Dendritic cell treated with granulocyte-macrophage colony-stimulating factor and Interleukin-4, amounts not matched to agents 40 ng/mL and 50 ng/mL, for 4 days (primary cell): ENCODE measurements at regions not wholly inside any gene's neighbourhood (a gene's known extent, or its start where the extent isn't known, plus 50 kb on each side); places are given as distances from the start of the nearest gene placed in this dataset.

ENCODE experiments used
- H3K27ac Mint-ChIP-seq: one replicate; pipeline ENCODE4 v1.8.0; 2022; ENCODE audit warnings: mild to moderate bottlenecking, mixed read lengths
- H3K27me3 Mint-ChIP-seq: one replicate; pipeline ENCODE4 v1.8.0; 2022; ENCODE audit warnings: mild to moderate bottlenecking, mixed read lengths
- H3K36me3 Mint-ChIP-seq: one replicate; pipeline ENCODE4 v1.8.0; 2022; ENCODE audit warnings: low read depth, mixed read lengths
- H3K4me1 Mint-ChIP-seq: one replicate; pipeline ENCODE4 v1.8.0; 2022; ENCODE audit warnings: low read depth, mixed read lengths
- H3K4me3 Mint-ChIP-seq: one replicate; pipeline ENCODE4 v1.8.0; 2022; ENCODE audit warnings: mild to moderate bottlenecking, moderate library complexity, mixed read lengths
- H3K9me3 Mint-ChIP-seq: one replicate; pipeline ENCODE4 v1.8.0; 2022; ENCODE audit warnings: mixed read lengths
- intact Hi-C: fragments of 100-400 bp; cut with micrococcal nuclease; formaldehyde crosslinking; loops from one replicate; pipeline ENCODE4 v1.15.0; 2022

DNA sequence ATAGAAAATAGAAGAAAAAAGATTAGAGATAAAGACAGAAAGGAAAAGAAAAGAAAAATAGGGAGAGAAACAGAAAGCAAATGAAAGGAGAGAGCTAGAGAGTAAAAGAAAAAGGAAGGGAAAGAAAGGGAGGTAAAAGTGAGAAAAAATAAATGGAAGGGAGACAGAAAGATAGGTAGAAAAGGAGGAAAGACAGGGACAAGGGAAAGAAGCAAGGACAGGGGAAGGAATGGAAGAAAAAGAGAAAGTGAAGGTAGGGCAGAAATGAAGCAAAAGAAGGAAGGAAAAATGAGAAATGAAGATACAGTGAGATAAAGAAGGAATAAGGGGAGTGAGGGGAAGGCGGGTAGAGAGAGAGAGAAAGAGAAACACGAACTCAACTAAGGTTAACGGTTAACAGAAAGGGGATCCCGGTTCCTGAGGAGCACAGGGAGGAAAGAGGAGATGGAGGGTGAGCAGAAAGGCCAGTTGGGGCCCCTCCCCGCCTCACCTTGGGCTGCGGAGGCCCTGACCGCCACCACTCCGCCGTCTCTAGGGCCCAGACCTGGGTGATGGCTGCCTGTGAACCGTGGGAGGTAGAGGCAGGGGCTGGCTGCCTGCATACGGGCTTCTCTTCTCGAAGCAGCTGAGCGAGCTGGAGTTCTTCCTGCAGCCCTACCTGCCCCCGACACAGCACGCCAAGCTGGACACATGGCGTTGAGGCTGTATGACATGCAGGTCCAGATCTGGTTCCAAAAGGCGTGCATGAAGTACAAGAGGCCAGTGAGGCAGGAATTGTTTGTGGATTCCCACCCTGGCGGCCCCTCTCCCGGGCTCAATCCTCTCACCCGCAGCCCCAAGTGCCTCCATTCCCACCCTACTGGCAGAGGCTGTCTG, 59.5 kb downstream of the SMUG1 start:
- intact Hi-C loops, result loop anchor here (5.0 kb wide), 1 partner anchor 97 kb away; the partner anchor contains the start of gene HOXC5
- Mint-ChIP-seq H3K36me3 (peaks cover 6% of the 10 kb centered on the region), H3K27me3 (peaks cover 86% of the 10 kb centered on the region), H3K4me1 (peaks cover 46% of the 10 kb centered on the region), H3K4me3 (no peak overlapping the region), H3K27ac (no peak overlapping the region), H3K9me3 (no peaks in the 10 kb centered on the region)
